ENCODE measurements at regions not wholly inside any gene's neighbourhood (a gene's known extent, or its start where the extent isn't known, plus 50 kb on each side); places are given as distances from the start of the nearest gene placed in this dataset.

GRCh38 chr4:85391589-85392410, 83.2 kb upstream of the ARHGAP24 start:
- DNase-seq, result no peak
- no peak overlapping the region for H3K27ac ChIP-seq
- no peaks in the 10 kb centered on the region for H3K36me3 ChIP-seq
- peaks cover 0 to 3% (median 0%) of the 10 kb centered on the region in 4 donors for H3K4me1 ChIP-seq
- H3K4me3 ChIP-seq, result no peak overlapping the region
- no peaks in the 10 kb centered on the region for H3K9me3 ChIP-seq
- H3K27me3 ChIP-seq, result no peaks in the 10 kb centered on the region
- TF ChIP-seq POLR2A (IDR thresholded peaks at IDR 0.05) (no peak), CTCF (IDR thresholded peaks at IDR 0.05) (no peak)

- TF ChIP-seq CTCF (IDR thresholded peaks at IDR 0.05) (no peak), POLR2A (IDR thresholded peaks at IDR 0.05) (no peak)
Measured at GRCh38 chr4:85393201-85393600, 81.7 kb upstream of the ARHGAP24 start.

GRCh38 chr4:85398276-85398675, 76.7 kb upstream of the ARHGAP24 start:
- DNase-seq, result no peak
- Histone ChIP-seq H3K27me3 (no peaks in the 10 kb centered on the region), H3K9me3 (no peaks in the 10 kb centered on the region), H3K36me3 (no peaks in the 10 kb centered on the region), H3K4me3 (no peak overlapping the region), H3K27ac (no peak overlapping the region), H3K4me1 (no peaks in the 10 kb centered on the region)
- TF ChIP-seq CTCF (IDR thresholded peaks at IDR 0.05), result no peak
- no peak for TF ChIP-seq POLR2A (IDR thresholded peaks at IDR 0.05)

More at GRCh38 chr4:85393201-85393600, 81.7 kb upstream of the ARHGAP24 start:
- Histone ChIP-seq H3K27me3 (no peaks in the 10 kb centered on the region), H3K4me3 (no peak overlapping the region), H3K36me3 (no peaks in the 10 kb centered on the region), H3K4me1 (peaks cover 0 to 3% (median 0%) of the 10 kb centered on the region in 4 donors), H3K27ac (no peak overlapping the region), H3K9me3 (no peaks in the 10 kb centered on the region)
- DNase-seq, result no peak

GRCh38 chr4:85399270-85399669, 75.7 kb upstream of the ARHGAP24 start:
- no peak overlapping the region for H3K4me3 ChIP-seq
- DNase-seq, result no peak
- no peak for TF ChIP-seq CTCF (IDR thresholded peaks at IDR 0.05)
- TF ChIP-seq POLR2A (IDR thresholded peaks at IDR 0.05), result no peak
- no peaks in the 10 kb centered on the region for H3K4me1 ChIP-seq
- no peaks in the 10 kb centered on the region for H3K9me3 ChIP-seq
- no peaks in the 10 kb centered on the region for H3K27me3 ChIP-seq
- no peaks in the 10 kb centered on the region for H3K36me3 ChIP-seq
- H3K27ac ChIP-seq, result no peak overlapping the region

- Histone ChIP-seq H3K27me3 (no peaks in the 10 kb centered on the region), H3K36me3 (no peaks in the 10 kb centered on the region), H3K27ac (no peak overlapping the region), H3K4me3 (no peak overlapping the region), H3K9me3 (no peaks in the 10 kb centered on the region), H3K4me1 (no peaks in the 10 kb centered on the region)
- DNase-seq, result no peak
- TF ChIP-seq POLR2A (IDR thresholded peaks at IDR 0.05) (no peak), CTCF (IDR thresholded peaks at IDR 0.05) (no peak)
Measured at GRCh38 chr4:85402371-85402770, 72.6 kb upstream of the ARHGAP24 start.
